SK-N-SH (cell line): ENCODE measurements at regions not wholly inside any gene's neighbourhood (a gene's known extent, or its start where the extent isn't known, plus 50 kb on each side); places are given as distances from the start of the nearest gene placed in this dataset.
A peak's percentile ranks its signal among the peaks of the same experiment; 100 is the strongest.

Experiments used
- CTCF ChIA-PET: fragments of 300-600, 350-600 bp; formaldehyde crosslinking; extraction: SDS; loops from one replicate; lab custom pipeline; 2021; lab: Yijun Ruan, JAX
- POLR2A ChIA-PET: fragments of 350-600 bp; sonication (Branson Sonifier 250); formaldehyde crosslinking; extraction: SDS; loops from one replicate; lab custom pipeline; 2020; ENCODE audit warnings: antibody characterized with exemption, inconsistent platforms; lab: Yijun Ruan, JAX
- DNase-seq: peaks from one replicate; pipeline ENCODE4 v3.0.0; 2012
- H2AFZ ChIP-seq: fragments of 200-600 bp; sonication (generic); 2 replicates; pipeline ENCODE4 v1.8.1; 2016; ENCODE audit warnings: antibody characterized with exemption, mild to moderate bottlenecking, low read depth
- H3F3A ChIP-seq: fragments of 200-600 bp; sonication (generic); replicated peaks from 2 replicates; pipeline ENCODE3; 2016; ENCODE audit warnings: antibody characterized with exemption, mild to moderate bottlenecking; ENCODE audit not compliant: insufficient read depth
- H3K27ac ChIP-seq, 2 experiments: fragments of 200-500 bp in 1 of 2; fragments of 200-600 bp in 1 of 2; sonication (Bioruptor generic) in 1 of 2; sonication (generic), shearing (Covaris generic) in 1 of 2; 2 replicates each; pipeline versions ENCODE4 v1.5.1 to v1.6.1; 2014 to 2016; ENCODE audit warnings: low read depth in 2 of 2, inconsistent platforms in 1 of 2, low read length in 1 of 2, mild to moderate bottlenecking in 1 of 2, mixed read lengths in 1 of 2
- H3K27me3 ChIP-seq: fragments of 200-600 bp; sonication (generic), shearing (Covaris generic); 2 replicates; pipeline ENCODE4 v1.6.1; 2016; ENCODE audit warnings: mixed run types; ENCODE audit not compliant: insufficient read depth
- H3K36me3 ChIP-seq, 2 experiments: fragments of 200-500 bp in 1 of 2; fragments of 200-600 bp in 1 of 2; sonication (Bioruptor generic) in 1 of 2; sonication (generic) in 1 of 2; replicated peaks in 1 of 2; 2 replicates each; pipeline versions ENCODE3 to v1.5.1; 2014 to 2016; ENCODE audit warnings: low read length in 1 of 2, mild to moderate bottlenecking in 1 of 2; ENCODE audit not compliant: insufficient read depth in 2 of 2, control insufficient read depth in 1 of 2
- H3K4me1 ChIP-seq, 2 experiments: fragments of 200-500 bp in 1 of 2; fragments of 200-600 bp in 1 of 2; sonication (Bioruptor generic) in 1 of 2; sonication (generic), shearing (Covaris generic) in 1 of 2; 2 replicates each; pipeline versions ENCODE4 v1.5.1 to v1.6.1; 2014 to 2016; ENCODE audit warnings: low read depth in 1 of 2, low read length in 1 of 2, mixed run types in 1 of 2; ENCODE audit not compliant: insufficient read depth in 2 of 2, control insufficient read depth in 1 of 2
- H3K4me2 ChIP-seq: fragments of 200-600 bp; sonication (generic), shearing (Covaris generic); 2 replicates; pipeline ENCODE4 v1.6.1; 2017; ENCODE audit warnings: mixed run types
- H3K4me3 ChIP-seq, 2 experiments: fragments of 200-500 bp in 1 of 2; fragments of 200-600 bp in 1 of 2; sonication (Bioruptor generic) in 1 of 2; sonication (generic), shearing (Covaris generic) in 1 of 2; 2 replicates each; pipeline versions ENCODE4 v1.5.1 to v1.8.1; 2014 to 2016; ENCODE audit warnings: low read depth in 2 of 2, inconsistent platforms in 1 of 2, low read length in 1 of 2, mild to moderate bottlenecking in 1 of 2, mixed read lengths in 1 of 2, moderate library complexity in 1 of 2
- H3K79me2 ChIP-seq: fragments of 200-600 bp; sonication (generic); 2 replicates; pipeline ENCODE4 v1.8.1; 2017; ENCODE audit warnings: mild to moderate bottlenecking; ENCODE audit not compliant: insufficient read depth
- H3K9ac ChIP-seq: fragments of 200-600 bp; sonication (generic); 2 replicates; pipeline ENCODE4 v1.6.1; 2017; ENCODE audit warnings: mixed run types
- H3K9me2 ChIP-seq: fragments of 200-600 bp; sonication (generic); 2 replicates; pipeline ENCODE4 v1.6.1; 2017; ENCODE audit warnings: mixed run types
- H3K9me3 ChIP-seq: fragments of 200-600 bp; sonication (generic); 2 replicates; pipeline ENCODE4 v1.6.1; 2017; ENCODE audit warnings: mixed run types, mild to moderate bottlenecking, moderate library complexity
- H4K20me1 ChIP-seq: fragments of 200-600 bp; sonication (generic); 2 replicates; pipeline ENCODE4 v1.6.1; 2017; ENCODE audit warnings: mild to moderate bottlenecking, mixed run types; ENCODE audit not compliant: insufficient read depth
- CHD2 ChIP-seq: fragments of 150-350 bp; IDR thresholded peaks from 2 replicates; pipeline ENCODE4 v1.6.1; 2018; ENCODE audit warnings: low read length; ENCODE audit not compliant: partially characterized antibody
- ELF1 ChIP-seq: IDR thresholded peaks from 2 replicates; pipeline ENCODE4 v1.4.0; 2012
- EP300 ChIP-seq, 2 experiments: IDR thresholded peaks; 2 replicates each; pipeline versions ENCODE4 v1.4.0 to v1.6.1; 2012; ENCODE audit warnings: borderline replicate concordance in 1 of 2, low read depth in 1 of 2, low read length in 1 of 2
- FOSL2 ChIP-seq: IDR thresholded peaks from 2 replicates; pipeline ENCODE4 v1.4.0; 2012; ENCODE audit warnings: low read depth, mild to moderate bottlenecking, moderate library complexity, borderline replicate concordance
- FOXJ3 ChIP-seq: sonication (generic); formaldehyde crosslinking; IDR thresholded peaks from 2 replicates; pipeline ENCODE4 v1.5.1; 2020; ENCODE audit warnings: mild to moderate bottlenecking, missing genetic modification reagents
- GABPA ChIP-seq: IDR thresholded peaks from 2 replicates; pipeline ENCODE4 v1.4.0; 2012; ENCODE audit warnings: low read depth, mild to moderate bottlenecking
- IRF3 ChIP-seq: fragments of 150-350 bp; IDR thresholded peaks from 2 replicates; pipeline ENCODE4 v1.6.1; 2016; ENCODE audit warnings: mild to moderate bottlenecking, low read depth, low read length
- JUND ChIP-seq: IDR thresholded peaks from 2 replicates; pipeline ENCODE4 v1.4.0; 2012
- MEF2A ChIP-seq: IDR thresholded peaks from 2 replicates; pipeline ENCODE4 v1.4.0; 2012; ENCODE audit warnings: low read depth, borderline replicate concordance
- MXI1 ChIP-seq: IDR thresholded peaks from 2 replicates; pipeline ENCODE4 v1.6.1; 2012; ENCODE audit warnings: mild to moderate bottlenecking, low read depth, low read length, improper control_type of control experiment
- NFIC ChIP-seq: IDR thresholded peaks from 2 replicates; pipeline ENCODE4 v1.4.0; 2012; ENCODE audit warnings: borderline replicate concordance
- NRF1 ChIP-seq: IDR thresholded peaks from 2 replicates; pipeline ENCODE4 v1.6.1; 2012; ENCODE audit warnings: low read depth, mild to moderate bottlenecking, low read length
- REST ChIP-seq: IDR thresholded peaks from 2 replicates; pipeline ENCODE4 v1.6.1; 2012; ENCODE audit warnings: mild to moderate bottlenecking, low read depth, low read length, moderate library complexity
- RFX5 ChIP-seq: IDR thresholded peaks from 2 replicates; pipeline ENCODE4 v1.6.1; 2012; ENCODE audit warnings: mild to moderate bottlenecking, improper control_type of control experiment, low read length
- RXRA ChIP-seq: IDR thresholded peaks from 2 replicates; pipeline ENCODE4 v1.4.0; 2012; ENCODE audit warnings: low read depth, mild to moderate bottlenecking, borderline replicate concordance
- TEAD4 ChIP-seq: IDR thresholded peaks from 2 replicates; pipeline ENCODE4 v1.4.0; 2012; ENCODE audit warnings: mild to moderate bottlenecking, borderline replicate concordance; ENCODE audit not compliant: insufficient read depth
- USF2 ChIP-seq: fragments of 150-350 bp; IDR thresholded peaks from 2 replicates; pipeline ENCODE4 v1.6.1; 2017; ENCODE audit warnings: antibody characterized with exemption, low read length, low read depth, borderline replicate concordance
- whole genome bisulfite sequencing: methylation state at CpG from one replicate; pipeline ENCODE4 v1.1.6; 2017; ENCODE audit warnings: low lambda C conversion rate; 5-methylcytosine and 5-hydroxymethylcytosine counted together
- TF ChIP-seq, protein P1 (sequence below): IDR thresholded peaks from 2 replicates; pipeline ENCODE4 v1.4.0; 2012; ENCODE audit warnings: low read depth
- TF ChIP-seq, protein P2 (sequence below): IDR thresholded peaks from 2 replicates; pipeline ENCODE4 v1.4.0; 2012; ENCODE audit warnings: low read depth, borderline replicate concordance

- Histone ChIP-seq H4K20me1 (no peaks in the 10 kb centered on the region), H3K27me3 (no peaks in the 10 kb centered on the region), H3K27ac (no peak overlapping the region; a peak in 1 of 4 replicates), H3K4me2 (no peak overlapping the region), H3K4me3 (no peak overlapping the region), H3F3A (no peaks in the 10 kb centered on the region), H3K79me2 (no peaks in the 10 kb centered on the region), H3K9me2 (no peaks in the 10 kb centered on the region), H3K9me3 (no peaks in the 10 kb centered on the region), H3K9ac (no peak overlapping the region), H3K4me1 (peaks cover 0 to 19% of the 10 kb centered on the region in 2 experiments; a peak in 2 of 4 replicates), H3K36me3 (no peaks in the 10 kb centered on the region), H2AFZ (no peak overlapping the region)
- TF ChIP-seq EP300 (IDR thresholded peaks at IDR 0.05; ENCODE audit: borderline replicate concordance in 1 of 2, low read depth in 1 of 2, low read length in 1 of 2) (peak in 1 of 2 experiments; percentile 41; a peak in 1 of 4 replicates), TEAD4 (no peak), CHD2 (no peak), RFX5 (no peak), MEF2A (no peak)
- TF ChIP-seq, protein P1, sequence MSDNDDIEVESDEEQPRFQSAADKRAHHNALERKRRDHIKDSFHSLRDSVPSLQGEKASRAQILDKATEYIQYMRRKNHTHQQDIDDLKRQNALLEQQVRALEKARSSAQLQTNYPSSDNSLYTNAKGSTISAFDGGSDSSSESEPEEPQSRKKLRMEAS = no peak
- ChIA-PET POLR2A (interaction anchor here (0.6 kb wide), 2 partner anchors 44 to 83 kb away, joined by 5 to 6 read pairs; no protein-coding TSS in a partner anchor), CTCF (interaction anchor here (0.6 to 1.5 kb wide), 3 partner anchors 17 to 332 kb away, joined by 3 to 4 read pairs (median 3); no protein-coding TSS in a partner anchor)
- WGBS = 22% methylated on average over 3 of the region's 3 CpGs
- DNase-seq = no peak
These were observed 476.1 kb downstream of the SOX6 start for GRCh38 chr11:15880291-15880690.

- 52% methylated on average over 9 of the region's 9 CpGs for WGBS
- Histone ChIP-seq H3K79me2 (no peaks in the 10 kb centered on the region), H3K9ac (no peak overlapping the region), H3K27ac (no peak overlapping the region), H2AFZ (no peak overlapping the region), H3K4me1 (peaks cover 0 to 38% of the 10 kb centered on the region in 2 experiments; a peak in 2 of 4 replicates), H3K36me3 (no peaks in the 10 kb centered on the region), H3K9me3 (no peaks in the 10 kb centered on the region), H3K4me2 (no peak overlapping the region), H3K9me2 (no peaks in the 10 kb centered on the region), H4K20me1 (no peaks in the 10 kb centered on the region), H3K27me3 (no peaks in the 10 kb centered on the region), H3F3A (no peaks in the 10 kb centered on the region), H3K4me3 (no peak overlapping the region)
- no peak for DNase-seq
- ChIA-PET CTCF (interaction anchor here (0.9 kb wide), 1 partner anchor 40 kb away, joined by 3 read pairs; no protein-coding TSS in a partner anchor), POLR2A (no interaction called here)
- TF ChIP-seq MXI1 = no peak
- no peak for TF ChIP-seq EP300 (IDR thresholded peaks at IDR 0.05; ENCODE audit: borderline replicate concordance in 1 of 2, low read depth in 1 of 2, low read length in 1 of 2)
- TF ChIP-seq FOXJ3 (CRISPR knock-in tag) = no peak
- TF ChIP-seq IRF3 = no peak
- no peak for TF ChIP-seq MEF2A
- no peak for TF ChIP-seq JUND
- TF ChIP-seq RXRA = no peak
- TF ChIP-seq, protein P2, sequence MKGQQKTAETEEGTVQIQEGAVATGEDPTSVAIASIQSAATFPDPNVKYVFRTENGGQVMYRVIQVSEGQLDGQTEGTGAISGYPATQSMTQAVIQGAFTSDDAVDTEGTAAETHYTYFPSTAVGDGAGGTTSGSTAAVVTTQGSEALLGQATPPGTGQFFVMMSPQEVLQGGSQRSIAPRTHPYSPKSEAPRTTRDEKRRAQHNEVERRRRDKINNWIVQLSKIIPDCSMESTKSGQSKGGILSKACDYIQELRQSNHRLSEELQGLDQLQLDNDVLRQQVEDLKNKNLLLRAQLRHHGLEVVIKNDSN = no peak
- TF ChIP-seq NFIC = no peak
- no peak for TF ChIP-seq FOSL2
- TF ChIP-seq REST = no peak
- TF ChIP-seq, protein P1 = no peak
- TF ChIP-seq USF2 = no peak
- no peak for TF ChIP-seq GABPA
- TF ChIP-seq NRF1 = no peak
- no peak for TF ChIP-seq ELF1
These were observed 473.4 kb downstream of the SOX6 start for GRCh38 chr11:15882876-15883454.
